ENCODE measurements at regions not wholly inside any gene's neighbourhood (a gene's known extent, or its start where the extent isn't known, plus 50 kb on each side); places are given as distances from the start of the nearest gene placed in this dataset.

GRCh38 chr1:50261951-50262350 lies 153.2 kb downstream of the ELAVL4 start:
- POLR2A ChIA-PET: no interaction called here
- Mint-ChIP-seq H3K27ac (no peak overlapping the region), H3K4me1 (ENCODE audit: low read depth) (peaks cover 7% of the 10 kb centered on the region), H3K4me3 (no peak overlapping the region), H3K36me3 (ENCODE audit: low read depth) (no peaks in the 10 kb centered on the region), H3K9me3 (no peaks in the 10 kb centered on the region), H3K27me3 (peaks cover 4% of the 10 kb centered on the region)
- TF ChIP-seq CTCF (IDR thresholded peaks at IDR 0.05): no peak
- CTCF ChIA-PET: interaction anchor here (1.1 kb wide), 1 partner anchor 10 kb away, joined by 3 read pairs; no protein-coding TSS in a partner anchor
- no peak for DNase-seq
- no peak for ATAC-seq
- intact Hi-C loops (cut with micrococcal nuclease): no loop called here

GRCh38 chr1:50257940-50258685 lies 149.4 kb downstream of the ELAVL4 start:
- POLR2A ChIA-PET: no interaction called here
- intact Hi-C loops (cut with micrococcal nuclease): no loop called here
- H3K27ac Mint-ChIP-seq: no peak overlapping the region
- H3K36me3 Mint-ChIP-seq (ENCODE audit: low read depth): no peaks in the 10 kb centered on the region
- CTCF ChIA-PET: no interaction called here
- ATAC-seq: no peak
- H3K4me1 Mint-ChIP-seq (ENCODE audit: low read depth): no peaks in the 10 kb centered on the region
- H3K9me3 Mint-ChIP-seq: no peaks in the 10 kb centered on the region
- no peak overlapping the region for H3K4me3 Mint-ChIP-seq
- DNase-seq: no peak
- peaks cover 1% of the 10 kb centered on the region for H3K27me3 Mint-ChIP-seq
- TF ChIP-seq CTCF (IDR thresholded peaks at IDR 0.05): no peak

- Mint-ChIP-seq H3K4me3 (no peak overlapping the region), H3K9me3 (no peaks in the 10 kb centered on the region), H3K4me1 (ENCODE audit: low read depth) (no peaks in the 10 kb centered on the region), H3K36me3 (ENCODE audit: low read depth) (no peaks in the 10 kb centered on the region), H3K27me3 (peaks cover 5% of the 10 kb centered on the region), H3K27ac (no peak overlapping the region)
- ChIA-PET POLR2A (no interaction called here), CTCF (no interaction called here)
- intact Hi-C loops (cut with micrococcal nuclease): no loop called here
- ATAC-seq (no peak), DNase-seq (no peak)
- no peak for TF ChIP-seq CTCF (IDR thresholded peaks at IDR 0.05)
Observed at GRCh38 chr1:50257029-50257428, 148.3 kb downstream of the ELAVL4 start.

Data from activated CD8-positive, alpha-beta T cell treated with anti-CD3 and anti-CD28 coated beads for 36 hours (primary cell).